ENCODE measurements at regions not wholly inside any gene's neighbourhood (a gene's known extent, or its start where the extent isn't known, plus 50 kb on each side); places are given as distances from the start of the nearest gene placed in this dataset.
"Not testable (repeated sequence)": the region's sequence is repeated elsewhere in the genome, so short reads cannot be mapped to it uniquely, and the experiment has no call there.

- FAIRE-seq: no peak
- no peak for TF ChIP-seq POLR2AphosphoS5 (IDR thresholded peaks at IDR 0.05; ENCODE audit: low read depth, low read length)
- TF ChIP-seq POLR2A (IDR thresholded peaks at IDR 0.05; ENCODE audit: low read depth, low read length): no peak
- no peak for TF ChIP-seq TAF1 (IDR thresholded peaks at IDR 0.05; ENCODE audit: borderline replicate concordance, low read depth, low read length)
Measured at GRCh38 chr12:20057398-20057797, 310.9 kb upstream of the PDE3A start.

GRCh38 chr12:20063116-20063515, 305.2 kb upstream of the PDE3A start:
- DNase-seq (ENCODE audit: insufficient read length) (no peak), FAIRE-seq (no peak)
- TF ChIP-seq POLR2A (IDR thresholded peaks at IDR 0.05; ENCODE audit: low read depth, low read length) (no peak), POLR2AphosphoS5 (IDR thresholded peaks at IDR 0.05; ENCODE audit: low read depth, low read length) (no peak), TAF1 (IDR thresholded peaks at IDR 0.05; ENCODE audit: borderline replicate concordance, low read depth, low read length) (no peak)

More at GRCh38 chr12:20057398-20057797, 310.9 kb upstream of the PDE3A start:
- DNase-seq (ENCODE audit: insufficient read length): no peak

GRCh38 chr12:20077618-20078017, 290.7 kb upstream of the PDE3A start:
- DNase-seq (ENCODE audit: insufficient read length) (no peak), FAIRE-seq (no peak)
- TF ChIP-seq POLR2A (IDR thresholded peaks at IDR 0.05; ENCODE audit: low read depth, low read length) (no peak), POLR2AphosphoS5 (IDR thresholded peaks at IDR 0.05; ENCODE audit: low read depth, low read length) (no peak), TAF1 (IDR thresholded peaks at IDR 0.05; ENCODE audit: borderline replicate concordance, low read depth, low read length) (no peak)

GRCh38 chr12:20089077-20089476, 279.3 kb upstream of the PDE3A start:
- FAIRE-seq (no peak), DNase-seq (ENCODE audit: insufficient read length) (no peak)
- TF ChIP-seq POLR2A (IDR thresholded peaks at IDR 0.05; ENCODE audit: low read depth, low read length) (no peak), POLR2AphosphoS5 (IDR thresholded peaks at IDR 0.05; ENCODE audit: low read depth, low read length) (no peak), TAF1 (IDR thresholded peaks at IDR 0.05; ENCODE audit: borderline replicate concordance, low read depth, low read length) (no peak)

- not testable (repeated sequence) for FAIRE-seq; DNase-seq (ENCODE audit: insufficient read length)
Measured at GRCh38 chr12:20093190-20093810, 275.0 kb upstream of the PDE3A start.

- no peak for FAIRE-seq
- no peak for DNase-seq (ENCODE audit: insufficient read length)
- TF ChIP-seq POLR2A (IDR thresholded peaks at IDR 0.05; ENCODE audit: low read depth, low read length) (no peak), POLR2AphosphoS5 (IDR thresholded peaks at IDR 0.05; ENCODE audit: low read depth, low read length) (no peak), TAF1 (IDR thresholded peaks at IDR 0.05; ENCODE audit: borderline replicate concordance, low read depth, low read length) (no peak)
Measured at GRCh38 chr12:20096430-20096829, 271.9 kb upstream of the PDE3A start.

GRCh38 chr12:20097626-20098025, 270.7 kb upstream of the PDE3A start:
- DNase-seq (ENCODE audit: insufficient read length): no peak
- TF ChIP-seq POLR2A (IDR thresholded peaks at IDR 0.05; ENCODE audit: low read depth, low read length) (no peak), POLR2AphosphoS5 (IDR thresholded peaks at IDR 0.05; ENCODE audit: low read depth, low read length) (no peak), TAF1 (IDR thresholded peaks at IDR 0.05; ENCODE audit: borderline replicate concordance, low read depth, low read length) (no peak)
- FAIRE-seq: no peak

- TF ChIP-seq POLR2AphosphoS5 (IDR thresholded peaks at IDR 0.05; ENCODE audit: low read depth, low read length): no peak
- no peak for TF ChIP-seq TAF1 (IDR thresholded peaks at IDR 0.05; ENCODE audit: borderline replicate concordance, low read depth, low read length)
- TF ChIP-seq POLR2A (IDR thresholded peaks at IDR 0.05; ENCODE audit: low read depth, low read length): no peak
- DNase-seq (ENCODE audit: insufficient read length): no peak
- FAIRE-seq: no peak
Measured at GRCh38 chr12:20099395-20100183, 268.7 kb upstream of the PDE3A start.

GRCh38 chr12:20101046-20101445, 267.3 kb upstream of the PDE3A start:
- no peak for FAIRE-seq
- DNase-seq (ENCODE audit: insufficient read length): no peak
- TF ChIP-seq POLR2A (IDR thresholded peaks at IDR 0.05; ENCODE audit: low read depth, low read length) (no peak), POLR2AphosphoS5 (IDR thresholded peaks at IDR 0.05; ENCODE audit: low read depth, low read length) (no peak), TAF1 (IDR thresholded peaks at IDR 0.05; ENCODE audit: borderline replicate concordance, low read depth, low read length) (no peak)

GRCh38 chr12:20105943-20106342, 262.4 kb upstream of the PDE3A start:
- TF ChIP-seq TAF1 (IDR thresholded peaks at IDR 0.05; ENCODE audit: borderline replicate concordance, low read depth, low read length) (no peak), POLR2AphosphoS5 (IDR thresholded peaks at IDR 0.05; ENCODE audit: low read depth, low read length) (no peak), POLR2A (IDR thresholded peaks at IDR 0.05; ENCODE audit: low read depth, low read length) (no peak)
- DNase-seq (ENCODE audit: insufficient read length): no peak
- FAIRE-seq: no peak

GRCh38 chr12:20109676-20110075, 258.7 kb upstream of the PDE3A start:
- no peak for FAIRE-seq
- no peak for DNase-seq (ENCODE audit: insufficient read length)
- TF ChIP-seq TAF1 (IDR thresholded peaks at IDR 0.05; ENCODE audit: borderline replicate concordance, low read depth, low read length) (no peak), POLR2AphosphoS5 (IDR thresholded peaks at IDR 0.05; ENCODE audit: low read depth, low read length) (no peak), POLR2A (IDR thresholded peaks at IDR 0.05; ENCODE audit: low read depth, low read length) (no peak)

- FAIRE-seq; DNase-seq (ENCODE audit: insufficient read length): not testable (repeated sequence)
Measured at GRCh38 chr12:20115371-20115770, 253.0 kb upstream of the PDE3A start.

All from GM12892 (cell line).